ENCODE measurements at regions not wholly inside any gene's neighbourhood (a gene's known extent, or its start where the extent isn't known, plus 50 kb on each side); places are given as distances from the start of the nearest gene placed in this dataset.

GRCh38 chr1:239944666-239945065, 147.0 kb upstream of the FMN2 start:
- TF ChIP-seq EMX1 (CRISPR knock-in tag; IDR thresholded peaks at IDR 0.05): no peak
- TF ChIP-seq FOXK1 (CRISPR knock-in tag; IDR thresholded peaks at IDR 0.05): no peak
- TF ChIP-seq NFYB (CRISPR knock-in tag; conservative IDR thresholded peaks at IDR 0.05; ENCODE audit: low read depth): no peak
- no peak for TF ChIP-seq ZNF532 (CRISPR knock-in tag; IDR thresholded peaks at IDR 0.05; ENCODE audit: borderline replicate concordance)
- Mint-ChIP-seq H3K9me3 (peaks cover 47% of the 10 kb centered on the region), H3K4me1 (no peaks in the 10 kb centered on the region), H3K36me3 (peaks cover 33% of the 10 kb centered on the region), H3K27me3 (ENCODE audit: low read depth) (no peaks in the 10 kb centered on the region), H3K4me3 (no peak overlapping the region), H3K27ac (no peak overlapping the region)
- DNase-seq (ENCODE audit: low spot score) (no peak), ATAC-seq (no peak)
- POLR2A ChIA-PET: no interaction called here
- CTCF ChIA-PET: no interaction called here

GRCh38 chr1:239947801-239948200, 143.9 kb upstream of the FMN2 start:
- Mint-ChIP-seq H3K9me3 (peaks cover 29% of the 10 kb centered on the region), H3K27me3 (ENCODE audit: low read depth) (no peaks in the 10 kb centered on the region), H3K36me3 (peaks cover 25% of the 10 kb centered on the region), H3K4me3 (no peak overlapping the region), H3K4me1 (no peaks in the 10 kb centered on the region), H3K27ac (no peak overlapping the region)
- TF ChIP-seq JUN (CRISPR knock-in tag; IDR thresholded peaks at IDR 0.05): no peak
- TF ChIP-seq IRF1 (CRISPR knock-in tag; IDR thresholded peaks at IDR 0.05): no peak
- TF ChIP-seq EMX1 (CRISPR knock-in tag; IDR thresholded peaks at IDR 0.05): no peak
- TF ChIP-seq E2F4 (CRISPR knock-in tag; IDR thresholded peaks at IDR 0.05; ENCODE audit: borderline replicate concordance, low read depth): no peak
- no peak for TF ChIP-seq FOXJ3 (CRISPR knock-in tag; IDR thresholded peaks at IDR 0.05; ENCODE audit: borderline replicate concordance)
- TF ChIP-seq ERG (CRISPR knock-in tag; IDR thresholded peaks at IDR 0.05): no peak
- TF ChIP-seq, protein P1, sequence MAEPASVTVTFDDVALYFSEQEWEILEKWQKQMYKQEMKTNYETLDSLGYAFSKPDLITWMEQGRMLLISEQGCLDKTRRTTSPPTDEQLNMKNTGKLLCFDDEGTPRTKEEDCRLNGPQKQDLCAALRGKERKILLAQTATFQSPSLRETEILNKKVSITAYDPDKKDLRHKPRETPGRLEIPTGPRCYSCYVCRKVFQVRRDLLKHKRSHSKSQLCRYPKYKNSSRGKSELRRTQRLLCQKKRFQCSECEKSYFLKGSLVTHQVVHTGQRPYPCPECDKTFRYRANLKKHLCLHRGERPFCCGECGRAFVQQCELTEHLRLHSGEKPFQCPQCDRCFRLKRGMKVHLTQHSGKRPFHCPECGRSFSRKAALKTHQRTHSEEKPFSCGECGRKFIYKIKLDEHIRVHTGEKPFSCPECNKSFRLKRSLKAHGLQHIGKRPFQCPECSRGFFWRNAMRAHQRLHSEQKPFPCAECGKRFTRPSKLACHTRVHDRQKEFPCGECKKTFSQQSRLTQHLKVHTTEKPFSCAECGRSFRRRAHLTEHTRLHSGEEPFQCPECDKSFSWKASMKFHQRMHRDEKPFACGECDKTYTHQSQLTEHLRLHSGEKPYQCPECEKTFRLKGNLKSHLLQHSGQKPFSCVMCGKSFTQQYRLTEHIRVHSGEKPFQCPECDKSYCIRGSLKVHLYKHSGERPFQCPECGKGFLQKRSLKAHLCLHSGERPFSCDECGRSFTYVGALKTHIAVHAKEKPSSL (CRISPR knock-in tag; conservative IDR thresholded peaks at IDR 0.05): no peak
- TF ChIP-seq E2F5 (CRISPR knock-in tag; IDR thresholded peaks at IDR 0.05): no peak
- no peak for TF ChIP-seq ZMAT4 (CRISPR knock-in tag; IDR thresholded peaks at IDR 0.05)
- TF ChIP-seq HMGA2 (CRISPR knock-in tag; IDR thresholded peaks at IDR 0.05): no peak
- no peak for TF ChIP-seq MAX (CRISPR knock-in tag; IDR thresholded peaks at IDR 0.05)
- TF ChIP-seq GRHL2 (CRISPR knock-in tag; IDR thresholded peaks at IDR 0.05; ENCODE audit: insufficient replicate concordance, severe bottlenecking): no peak
- DNase-seq (ENCODE audit: low spot score) (no peak), ATAC-seq (no peak)
- ChIA-PET CTCF (interaction anchor here (1.6 kb wide), 1 partner anchor 58 kb away, joined by 3 read pairs; no protein-coding TSS in a partner anchor), POLR2A (no interaction called here)

Measured in WTC11 (cell line).